GM12878 (cell line): ENCODE measurements at regions not wholly inside any gene's neighbourhood (a gene's known extent, or its start where the extent isn't known, plus 50 kb on each side); places are given as distances from the start of the nearest gene placed in this dataset.
"Not testable (repeated sequence)": the region's sequence is repeated elsewhere in the genome, so short reads cannot be mapped to it uniquely, and the experiment has no call there.

Source experiments
- ATAC-seq: fragments of 200-7000 bp; cut with Tn5 transposase; 3 replicates; pipeline ENCODE4 v1.9.1; 2020; ENCODE audit warnings: mild to moderate bottlenecking, moderate library complexity
- BruUV-seq: library from RNA; stranded (reverse); fragments of 400-500 nt; replicated peaks from 2 replicates; lab custom pipeline; 2021; lab: Mats Ljungman, UMichigan
- CTCF ChIA-PET: fragments of 300-600 bp; sonication (Branson Sonifier 250); formaldehyde crosslinking; extraction: SDS; loops from one replicate; lab custom pipeline; 2021; ENCODE audit warnings: inconsistent platforms; lab: Yijun Ruan, JAX
- POLR2A ChIA-PET: fragments of 350-600 bp; formaldehyde crosslinking; extraction: SDS; loops from one replicate; lab custom pipeline; 2021; ENCODE audit warnings: inconsistent platforms; lab: Charles Lee
- RAD21 ChIA-PET: fragments of 300-600 bp; sonication (Branson Sonifier 250); formaldehyde crosslinking; loops from one replicate; lab custom pipeline; 2023; ENCODE audit warnings: antibody characterized with exemption; ENCODE audit not compliant: unreplicated experiment; lab: Charles Lee
- SMC1A ChIA-PET: fragments of 300-600 bp; sonication (Branson Sonifier 250); formaldehyde crosslinking; loops from one replicate; lab custom pipeline; 2023; ENCODE audit not compliant: unreplicated experiment, uncharacterized antibody; lab: Charles Lee
- DNase-seq: peaks from one replicate; pipeline ENCODE4 v3.0.0-alpha.2; 2011; ENCODE audit warnings: low read depth, low spot score
- FAIRE-seq: peaks from 3 replicates; lab custom pipeline; 2011; peaks lifted over from hg19 to GRCh38; lab: Jason Lieb, UNC
- H2AFZ ChIP-seq: 2 replicates; pipeline ENCODE4 v1.6.0; 2011; ENCODE audit warnings: low read depth, low read length, control low read depth; ENCODE audit not compliant: control insufficient read depth
- H3K27ac ChIP-seq: 2 replicates; pipeline ENCODE4 v1.5.1; 2011; ENCODE audit warnings: control low read depth; ENCODE audit not compliant: control insufficient read depth, insufficient read depth
- H3K27me3 ChIP-seq, 2 experiments: replicated peaks in 1 of 2; 2 replicates each; pipeline versions ENCODE4 v1.6.0 to v1.6.1; 2011; ENCODE audit warnings: low read length in 1 of 2; ENCODE audit not compliant: control insufficient read depth in 2 of 2, insufficient read depth in 2 of 2
- H3K36me3 ChIP-seq, 2 experiments: 2 replicates each; pipeline ENCODE4 v1.5.1; 2011; ENCODE audit warnings: low read length in 1 of 2; ENCODE audit not compliant: control insufficient read depth in 2 of 2, insufficient read depth in 2 of 2
- H3K4me1 ChIP-seq: 2 replicates; pipeline ENCODE4 v1.6.1; 2011; ENCODE audit warnings: mild to moderate bottlenecking, low read length, moderate library complexity, mixed read lengths; ENCODE audit not compliant: control insufficient read depth, insufficient read depth
- H3K4me2 ChIP-seq: 2 replicates; pipeline ENCODE4 v1.6.0; 2011; ENCODE audit warnings: control low read depth; ENCODE audit not compliant: control insufficient read depth, insufficient read depth
- H3K4me3 ChIP-seq: fragments of 200-600 bp; sonication (generic); 2 replicates; pipeline ENCODE4 v1.5.1; 2016
- H3K79me2 ChIP-seq: 2 replicates; pipeline ENCODE4 v1.6.0; 2011; ENCODE audit warnings: low read length; ENCODE audit not compliant: control insufficient read depth, insufficient read depth
- H3K9ac ChIP-seq: 2 replicates; pipeline ENCODE4 v1.8.0; 2011; ENCODE audit warnings: low read length, control low read depth, mixed read lengths; ENCODE audit not compliant: control insufficient read depth, insufficient read depth
- H3K9me3 ChIP-seq: replicated peaks from 3 replicates; pipeline ENCODE4 v1.5.1; 2011; ENCODE audit warnings: mild to moderate bottlenecking, low read length; ENCODE audit not compliant: control insufficient read depth, insufficient read depth
- H4K20me1 ChIP-seq: 2 replicates; pipeline ENCODE4 v1.6.0; 2011; ENCODE audit not compliant: control insufficient read depth, insufficient read depth
- WGBS: methylation state at CpG from one replicate; pipeline ENCODE4 v1.1.6; 2016; ENCODE audit warnings: low lambda C conversion rate; ENCODE audit not compliant: insufficient replicate concordance, insufficient coverage; ENCODE audit errors: missing lambda C conversion rate; 5-methylcytosine and 5-hydroxymethylcytosine counted together
- in situ Hi-C: fragments of 300-500 bp; cut with MboI; formaldehyde crosslinking; loops from 9 replicates; pipeline ENCODE4 v1.14.3; 2018; ENCODE audit warnings: mixed read lengths
- intact Hi-C: fragments of 100-400 bp; cut with micrococcal nuclease; formaldehyde crosslinking; loops from one replicate; pipeline ENCODE4 v1.14.2; 2022; ENCODE audit not compliant: unreplicated experiment

DNA sequence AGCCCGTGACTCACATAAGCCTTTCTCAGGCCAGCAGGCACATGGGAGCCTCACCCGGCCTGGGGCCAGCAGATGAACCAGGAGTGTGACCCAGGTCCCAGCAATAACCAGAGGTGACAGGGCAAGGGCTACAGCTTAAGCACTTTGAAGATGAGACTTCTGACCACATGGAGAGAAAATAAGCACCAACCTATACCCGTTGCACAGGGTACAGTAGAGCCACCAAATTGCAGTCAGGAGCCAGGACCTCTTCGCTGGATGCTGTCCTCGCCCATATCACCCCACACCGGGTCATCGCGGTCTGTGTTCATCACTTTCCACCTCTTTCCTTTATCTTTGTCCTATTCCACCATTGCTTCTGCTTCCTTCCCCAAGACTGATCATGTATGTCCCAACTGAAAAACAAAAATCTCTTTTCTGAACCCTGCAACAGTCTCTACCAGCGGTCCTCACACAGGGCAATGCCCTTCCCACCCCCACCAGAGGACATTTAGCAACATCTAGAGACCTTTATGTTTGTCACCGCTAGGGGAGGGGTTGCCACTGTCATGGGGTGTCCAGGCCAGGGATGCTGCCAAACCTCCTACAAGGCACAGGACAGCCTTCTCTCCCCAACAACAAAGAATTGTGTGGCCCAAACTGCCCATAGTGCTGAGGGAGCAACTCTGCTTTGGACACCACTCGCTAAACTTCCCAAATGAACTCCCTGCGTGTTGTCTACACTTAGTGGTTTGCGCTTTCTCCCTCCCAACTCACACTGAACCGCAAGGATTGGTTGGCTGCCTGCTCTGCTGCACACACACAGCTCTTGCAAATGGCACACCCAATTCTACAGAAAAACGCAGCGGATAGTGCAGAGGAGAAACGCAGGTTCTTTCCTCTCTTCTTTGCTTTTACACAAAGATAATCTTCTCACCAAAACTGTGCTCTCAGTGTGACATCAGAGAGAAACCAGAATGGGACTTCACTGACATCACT is 219.4 kb upstream of the FRG1 start:
- in situ Hi-C loops, DNase-seq, H3K4me3 ChIP-seq, H3K9me3 ChIP-seq, RAD21 ChIA-PET, BruUV-seq, H2AFZ ChIP-seq, CTCF ChIA-PET, H3K27ac ChIP-seq, H3K4me2 ChIP-seq, POLR2A ChIA-PET, H3K36me3 ChIP-seq, ATAC-seq, H3K9ac ChIP-seq, FAIRE-seq, H3K79me2 ChIP-seq, H3K4me1 ChIP-seq, intact Hi-C loops, H3K27me3 ChIP-seq, H4K20me1 ChIP-seq: not testable (repeated sequence)
- SMC1A ChIA-PET, result interaction anchor here (0.6 kb wide), 1 partner anchor 40 kb away, joined by 4 read pairs; no protein-coding TSS in a partner anchor
- WGBS, result 45% methylated on average over 17 of the region's 17 CpGs

DNA sequence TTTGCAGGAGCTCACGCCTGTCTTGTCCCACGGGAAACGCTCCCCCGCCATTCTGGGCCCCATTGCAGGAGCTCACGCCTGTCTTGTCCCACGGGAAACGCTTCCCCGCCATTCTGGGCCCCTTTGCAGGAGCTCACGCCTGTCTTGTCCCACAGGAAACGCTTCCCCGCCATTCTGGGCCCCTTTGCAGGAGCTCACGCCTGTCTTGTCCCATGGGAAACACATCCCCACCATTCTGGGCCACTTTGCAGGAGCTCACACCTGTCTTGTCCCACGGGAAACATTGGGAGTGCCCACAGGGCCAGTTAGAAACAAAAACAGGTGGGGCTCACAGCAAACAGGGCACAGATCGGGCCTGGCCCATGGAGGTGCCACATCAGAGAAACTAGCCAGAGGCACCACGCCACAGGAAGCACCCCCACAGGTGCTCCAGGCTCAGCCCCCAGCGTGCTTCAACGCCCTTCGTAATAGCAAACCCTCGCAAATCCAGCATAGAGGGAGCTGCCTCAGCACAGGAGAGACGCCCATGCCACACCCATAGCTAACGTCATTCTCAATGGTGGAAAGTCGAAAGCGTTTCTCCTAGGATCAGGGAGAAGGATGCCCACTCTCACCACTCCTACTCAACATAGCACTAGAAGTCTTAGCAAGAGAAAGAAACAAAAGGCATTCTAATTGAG is 218.2 kb upstream of the FRG1 start:
- CTCF ChIA-PET, H3K4me3 ChIP-seq, DNase-seq, SMC1A ChIA-PET, BruUV-seq, intact Hi-C loops, H2AFZ ChIP-seq, FAIRE-seq, H3K4me2 ChIP-seq, H3K9me3 ChIP-seq, H3K79me2 ChIP-seq, RAD21 ChIA-PET, POLR2A ChIA-PET, H4K20me1 ChIP-seq, H3K27ac ChIP-seq, H3K9ac ChIP-seq, H3K27me3 ChIP-seq, in situ Hi-C loops, ATAC-seq, H3K4me1 ChIP-seq, H3K36me3 ChIP-seq: not testable (repeated sequence)
- 20% methylated on average over 13 of the region's 23 CpGs for WGBS

DNA sequence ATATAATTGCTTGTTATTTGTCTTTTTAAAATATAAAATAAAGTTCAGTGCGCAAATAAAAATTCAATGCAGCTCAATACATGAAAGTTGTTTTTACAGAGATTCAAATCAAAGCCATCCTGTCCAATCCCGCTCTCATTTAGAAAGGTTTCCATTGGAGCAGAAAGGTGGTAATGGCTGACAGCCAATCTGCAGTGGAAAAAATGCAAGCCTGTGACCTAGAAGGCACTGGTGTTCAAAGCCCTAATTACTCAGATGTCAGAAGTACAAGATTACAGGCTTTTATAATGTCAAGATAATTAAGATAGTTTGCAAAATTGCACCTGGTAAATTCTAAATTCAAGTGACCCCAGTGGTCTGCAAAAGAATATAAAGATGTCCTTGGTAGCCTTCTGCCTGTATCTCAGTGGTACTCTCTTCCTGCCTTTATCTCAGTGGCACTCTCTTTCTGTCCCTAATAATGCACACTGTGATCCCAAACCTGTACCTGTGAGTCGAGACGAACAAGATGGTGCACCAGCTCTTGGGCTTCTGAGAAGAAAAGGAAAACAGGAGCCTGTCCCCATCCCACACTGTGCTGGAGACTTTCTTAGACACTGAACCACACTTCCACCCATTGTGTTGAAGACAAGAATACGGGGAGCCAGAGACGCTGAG is 212.6 kb upstream of the FRG1 start:
- DNase-seq, H2AFZ ChIP-seq, H3K9ac ChIP-seq, H3K4me2 ChIP-seq, H3K27ac ChIP-seq, H3K79me2 ChIP-seq, BruUV-seq, CTCF ChIA-PET, H3K9me3 ChIP-seq, H4K20me1 ChIP-seq, FAIRE-seq, POLR2A ChIA-PET, H3K4me1 ChIP-seq, H3K27me3 ChIP-seq, in situ Hi-C loops, ATAC-seq, H3K4me3 ChIP-seq, RAD21 ChIA-PET, intact Hi-C loops, H3K36me3 ChIP-seq, SMC1A ChIA-PET: not testable (repeated sequence)
- WGBS, result 76% methylated on average over 4 of the region's 6 CpGs
